ENCODE measurements at regions not wholly inside any gene's neighbourhood (a gene's known extent, or its start where the extent isn't known, plus 50 kb on each side); places are given as distances from the start of the nearest gene placed in this dataset.
"Not testable (repeated sequence)": the region's sequence is repeated elsewhere in the genome, so short reads cannot be mapped to it uniquely, and the experiment has no call there.

GRCh38 chr6:137552146-137552545 is 58.0 kb upstream of the OLIG3 start:
- H3K36me3 ChIP-seq, result no peaks in the 10 kb centered on the region
- DNase-seq, result no peak
- intact Hi-C loops (cut with DNase I), result no loop called here
- no peak overlapping the region for H3K27ac ChIP-seq
- no peaks in the 10 kb centered on the region for H3K27me3 ChIP-seq
- H3K4me1 ChIP-seq, result no peaks in the 10 kb centered on the region
- no peak for ATAC-seq
- H3K4me3 ChIP-seq, result no peak overlapping the region
- WGBS, 2 donors, result 57 to 88% methylated on average over 1 of the region's 1 CpG
- no peaks in the 10 kb centered on the region for H3K9me3 ChIP-seq
- TF ChIP-seq CTCF (IDR thresholded peaks at IDR 0.05), result no peak
- no peak for FAIRE-seq

- DNase-seq (no peak), FAIRE-seq (no peak), ATAC-seq (no peak)
- H3K27me3 ChIP-seq, result no peaks in the 10 kb centered on the region
- TF ChIP-seq CTCF (IDR thresholded peaks at IDR 0.05), result no peak
- H3K4me3 ChIP-seq, result no peak overlapping the region
- 42 to 54% methylated on average over 2 of the region's 2 CpGs for WGBS, 2 donors
- intact Hi-C loops (cut with DNase I), result no loop called here
- no peaks in the 10 kb centered on the region for H3K4me1 ChIP-seq
- no peaks in the 10 kb centered on the region for H3K9me3 ChIP-seq
- no peak overlapping the region for H3K27ac ChIP-seq
- H3K36me3 ChIP-seq, result no peaks in the 10 kb centered on the region
These were observed 58.6 kb upstream of the OLIG3 start for GRCh38 chr6:137552809-137553208.

GRCh38 chr6:137559521-137560183 is 65.5 kb upstream of the OLIG3 start:
- not testable (repeated sequence) for FAIRE-seq

GRCh38 chr6:137560184-137560563 is 66.0 kb upstream of the OLIG3 start:
- Histone ChIP-seq H3K4me1 (no peaks in the 10 kb centered on the region), H3K27me3 (no peaks in the 10 kb centered on the region), H3K36me3 (no peaks in the 10 kb centered on the region), H3K4me3 (no peak overlapping the region), H3K27ac (no peak overlapping the region), H3K9me3 (no peaks in the 10 kb centered on the region)
- no peak for TF ChIP-seq CTCF (IDR thresholded peaks at IDR 0.05)
- FAIRE-seq (no peak), ATAC-seq (no peak), DNase-seq (no peak)
- intact Hi-C loops (cut with DNase I), result no loop called here
- WGBS, 2 donors, result 82 to 97% methylated on average over 1 of the region's 1 CpG

More at GRCh38 chr6:137559521-137560183, 65.5 kb upstream of the OLIG3 start:
- ATAC-seq; H3K36me3 ChIP-seq; DNase-seq; H3K4me3 ChIP-seq; H3K27ac ChIP-seq; H3K4me1 ChIP-seq; H3K27me3 ChIP-seq; intact Hi-C loops (cut with DNase I); H3K9me3 ChIP-seq: not testable (repeated sequence)
- 70 to 88% methylated on average over 3 of the region's 3 CpGs for WGBS, 2 donors

- no peak for ATAC-seq
- DNase-seq, result no peak
- Histone ChIP-seq H3K4me1 (no peaks in the 10 kb centered on the region), H3K9me3 (no peaks in the 10 kb centered on the region), H3K27ac (no peak overlapping the region), H3K4me3 (no peak overlapping the region), H3K27me3 (no peaks in the 10 kb centered on the region), H3K36me3 (no peaks in the 10 kb centered on the region)
- 75 to 82% methylated on average over 1 of the region's 1 CpG for WGBS, 2 donors
- TF ChIP-seq CTCF (IDR thresholded peaks at IDR 0.05), result no peak
- FAIRE-seq, result no peak
- intact Hi-C loops (cut with DNase I), result no loop called here
These were observed 73.9 kb upstream of the OLIG3 start for GRCh38 chr6:137568067-137568466.
